Effector memory CD8-positive, alpha-beta T cell (primary cell): ENCODE measurements at regions not wholly inside any gene's neighbourhood (a gene's known extent, or its start where the extent isn't known, plus 50 kb on each side); places are given as distances from the start of the nearest gene placed in this dataset.

ENCODE experiments used
- ATAC-seq: fragments of 150-1000 bp; cut with Tn5 transposase; replicated peaks from 2 replicates; pipeline ENCODE4 v1.10.0; 2021; ENCODE audit warnings: mild to moderate bottlenecking, moderate library complexity
- DNase-seq, 3 experiments: peaks; one replicate each; pipeline ENCODE4 v3.0.0; 2021
- H3K27ac Mint-ChIP-seq, 2 donors: one replicate each; pipeline ENCODE4 v1.8.0; 2022; ENCODE audit warnings: mild to moderate bottlenecking in 2 of 2, mixed read lengths in 2 of 2, moderate library complexity in 2 of 2
- H3K27me3 Mint-ChIP-seq, 2 donors: one replicate each; pipeline ENCODE4 v1.8.0; 2022; ENCODE audit warnings: mixed read lengths in 2 of 2
- H3K36me3 Mint-ChIP-seq: one replicate; pipeline ENCODE4 v1.8.0; 2022; ENCODE audit warnings: mild to moderate bottlenecking, moderate library complexity, mixed read lengths; ENCODE audit not compliant: insufficient read depth
- H3K4me1 Mint-ChIP-seq, 2 donors: one replicate each; pipeline ENCODE4 v1.8.0; 2022; ENCODE audit warnings: low read depth in 2 of 2, mixed read lengths in 2 of 2
- H3K4me3 Mint-ChIP-seq, 2 donors: one replicate each; pipeline ENCODE4 v1.8.0; 2022; ENCODE audit warnings: mild to moderate bottlenecking in 2 of 2, mixed read lengths in 2 of 2, moderate library complexity in 2 of 2
- H3K9me3 Mint-ChIP-seq, 2 donors: one replicate each; pipeline ENCODE4 v1.8.0; 2022; ENCODE audit warnings: mixed read lengths in 2 of 2

- no peak for ATAC-seq
- Mint-ChIP-seq H3K36me3 (no peaks in the 10 kb centered on the region), H3K4me3 (no peak overlapping the region), H3K27me3 (peaks cover 40 to 53% of the 10 kb centered on the region in 2 donors), H3K27ac (no peak overlapping the region), H3K9me3 (no peaks in the 10 kb centered on the region), H3K4me1 (peaks cover 0 to 7% of the 10 kb centered on the region in 2 donors)
- DNase-seq: no peak
Observed at GRCh38 chr3:43926055-43926454, 235.3 kb downstream of the ABHD5 start.

DNA sequence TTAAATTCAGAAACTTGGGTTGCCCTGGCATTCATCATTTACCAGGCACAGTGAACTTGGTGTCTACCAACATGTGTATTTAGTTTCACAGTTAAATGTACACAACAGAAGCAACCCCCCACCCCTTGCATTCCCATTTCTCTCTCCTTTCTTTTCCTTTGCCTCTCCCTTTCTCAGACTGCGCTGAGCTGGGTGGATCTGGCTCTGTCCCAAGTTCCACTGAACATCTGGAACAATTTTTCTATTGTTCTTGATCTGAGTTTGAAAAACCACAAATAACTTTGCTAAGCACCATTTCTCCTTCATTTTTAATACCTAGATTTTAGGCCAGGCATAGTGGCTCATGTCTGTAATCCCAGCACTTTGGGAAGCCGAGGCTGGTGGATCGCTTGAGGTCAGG is 242.2 kb downstream of the ABHD5 start:
- Mint-ChIP-seq H3K27ac (no peak overlapping the region), H3K36me3 (no peaks in the 10 kb centered on the region), H3K4me3 (no peak overlapping the region), H3K9me3 (peaks cover 0 to 6% of the 10 kb centered on the region in 2 donors), H3K4me1 (no peaks in the 10 kb centered on the region), H3K27me3 (peaks cover 24 to 34% of the 10 kb centered on the region in 2 donors)
- ATAC-seq: no peak
- no peak for DNase-seq

DNA sequence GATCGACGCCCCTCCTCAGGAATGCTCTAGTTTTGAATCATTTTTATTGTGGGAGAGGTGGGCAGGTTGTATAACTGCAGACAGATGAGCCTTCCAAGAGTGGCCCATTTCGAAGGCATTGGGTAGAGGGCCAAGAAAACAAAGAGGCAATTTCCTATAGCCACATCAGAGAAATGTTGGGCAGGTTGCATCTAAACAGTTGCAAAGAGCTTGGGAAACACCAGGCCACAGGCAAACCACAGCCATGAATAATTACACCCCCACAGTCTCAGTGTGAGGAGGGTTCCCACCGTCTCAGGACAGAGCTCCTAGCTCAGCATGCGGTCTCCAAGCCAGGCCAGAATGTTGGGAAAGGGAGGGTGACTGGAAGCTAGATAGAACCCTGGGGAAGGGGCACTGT is 257.3 kb downstream of the ABHD5 start:
- Mint-ChIP-seq H3K4me3 (no peak overlapping the region), H3K36me3 (no peaks in the 10 kb centered on the region), H3K27me3 (peaks cover 46 to 84% of the 10 kb centered on the region in 2 donors), H3K9me3 (no peaks in the 10 kb centered on the region), H3K4me1 (no peaks in the 10 kb centered on the region), H3K27ac (no peak overlapping the region)
- no peak for DNase-seq
- ATAC-seq: no peak

DNA sequence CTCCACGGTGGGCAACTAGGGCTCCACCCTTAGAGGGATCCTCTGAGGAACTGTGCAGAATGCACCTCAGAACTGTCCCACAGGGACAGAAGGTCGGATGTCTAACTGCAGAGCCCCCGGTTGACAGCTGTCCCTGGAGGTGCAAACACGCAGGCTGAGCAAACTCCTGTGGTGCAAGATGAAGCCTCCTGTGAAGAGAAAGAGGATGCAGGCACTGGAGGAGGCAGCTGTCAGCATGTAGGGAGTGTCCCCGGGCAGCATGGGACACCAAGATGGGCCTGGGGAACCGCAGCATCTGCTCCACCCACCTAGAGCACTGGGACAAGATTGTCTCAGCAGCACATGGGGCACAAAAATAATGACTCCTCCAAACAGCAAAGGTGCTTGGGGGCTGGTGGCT is 258.9 kb downstream of the ABHD5 start:
- Mint-ChIP-seq H3K27ac (no peak overlapping the region), H3K9me3 (no peaks in the 10 kb centered on the region), H3K27me3 (peaks cover 43 to 83% of the 10 kb centered on the region in 2 donors), H3K4me3 (no peak overlapping the region), H3K4me1 (no peaks in the 10 kb centered on the region), H3K36me3 (no peaks in the 10 kb centered on the region)
- no peak for ATAC-seq
- no peak for DNase-seq

DNA sequence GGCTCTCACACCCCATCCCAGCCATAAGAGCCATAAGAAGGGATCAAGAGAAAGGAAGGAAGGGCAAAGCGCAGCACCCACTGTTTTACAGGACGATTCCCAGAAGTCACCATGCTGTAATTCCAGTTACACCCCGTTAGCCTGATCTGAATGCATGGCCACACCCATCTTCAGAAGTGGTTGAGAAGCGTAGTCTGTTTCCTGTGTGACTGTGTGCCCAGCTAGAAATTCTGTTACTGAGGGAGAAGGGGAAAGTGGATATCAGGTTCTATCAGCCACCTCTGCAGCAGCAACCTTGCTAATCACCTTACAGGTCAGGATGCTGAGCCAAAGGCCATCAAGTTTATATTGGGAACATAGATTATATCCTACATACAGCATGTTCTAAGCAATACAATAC is 260.0 kb downstream of the ABHD5 start:
- Mint-ChIP-seq H3K4me1 (no peaks in the 10 kb centered on the region), H3K9me3 (no peaks in the 10 kb centered on the region), H3K27me3 (peaks cover 42 to 92% of the 10 kb centered on the region in 2 donors), H3K36me3 (no peaks in the 10 kb centered on the region), H3K27ac (no peak overlapping the region), H3K4me3 (no peak overlapping the region)
- no peak for DNase-seq
- ATAC-seq: no peak

DNA sequence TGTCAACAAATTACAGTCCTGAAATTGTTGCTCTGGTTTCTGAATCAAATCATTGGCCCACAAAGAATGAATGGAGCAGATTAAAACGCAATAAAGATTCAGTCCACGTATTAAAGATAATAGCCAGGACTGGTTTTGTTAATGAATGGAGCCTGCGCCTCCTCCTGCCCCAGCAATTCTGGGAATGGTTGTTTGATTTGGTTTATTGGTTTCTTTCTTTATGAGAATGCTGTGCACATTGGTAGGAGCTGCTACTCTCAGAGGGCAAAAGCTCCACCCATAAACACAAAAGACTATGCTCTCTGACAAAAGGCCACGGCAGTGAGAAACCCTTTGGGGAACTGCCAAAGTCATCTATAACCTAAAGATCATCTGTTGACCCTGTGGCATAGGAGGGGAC is 261.1 kb downstream of the ABHD5 start:
- DNase-seq: no peak
- H3K4me1 Mint-ChIP-seq: no peaks in the 10 kb centered on the region
- peaks cover 34 to 92% of the 10 kb centered on the region in 2 donors for H3K27me3 Mint-ChIP-seq
- no peak for ATAC-seq
- H3K36me3 Mint-ChIP-seq: no peaks in the 10 kb centered on the region
- H3K4me3 Mint-ChIP-seq: no peak overlapping the region
- no peaks in the 10 kb centered on the region for H3K9me3 Mint-ChIP-seq
- no peak overlapping the region for H3K27ac Mint-ChIP-seq

GRCh38 chr3:43953380-43953779 is 262.6 kb downstream of the ABHD5 start:
- Mint-ChIP-seq H3K9me3 (no peaks in the 10 kb centered on the region), H3K4me1 (no peaks in the 10 kb centered on the region), H3K36me3 (no peaks in the 10 kb centered on the region), H3K27ac (no peak overlapping the region), H3K27me3 (peaks cover 27 to 88% of the 10 kb centered on the region in 2 donors), H3K4me3 (no peak overlapping the region)
- ATAC-seq: no peak
- no peak for DNase-seq

- no peak overlapping the region for H3K4me3 Mint-ChIP-seq
- H3K4me1 Mint-ChIP-seq: no peaks in the 10 kb centered on the region
- peaks cover 28 to 87% of the 10 kb centered on the region in 2 donors for H3K27me3 Mint-ChIP-seq
- no peaks in the 10 kb centered on the region for H3K9me3 Mint-ChIP-seq
- ATAC-seq: no peak
- no peak overlapping the region for H3K27ac Mint-ChIP-seq
- no peak for DNase-seq
- H3K36me3 Mint-ChIP-seq: no peaks in the 10 kb centered on the region
Observed at GRCh38 chr3:43953814-43954692, 263.3 kb downstream of the ABHD5 start.

DNA sequence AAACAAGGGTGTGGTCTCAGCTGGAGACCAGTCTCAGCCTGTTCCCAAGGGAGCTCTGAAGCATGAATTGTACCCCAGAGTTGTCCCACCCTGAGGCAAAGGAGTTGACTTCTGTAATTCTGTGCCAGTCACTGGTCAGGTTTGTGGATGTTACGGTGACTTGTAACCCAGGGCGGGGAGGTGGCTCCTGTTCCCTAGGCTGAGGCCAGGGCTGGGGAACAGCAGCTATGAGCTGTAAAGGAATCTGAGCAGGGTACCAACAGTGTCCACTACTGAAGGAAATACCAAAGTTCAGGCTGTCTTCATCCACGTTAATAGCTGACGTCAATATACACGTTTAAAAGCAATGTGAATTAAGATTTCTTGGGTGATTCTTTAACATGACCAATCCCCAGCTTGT is 266.2 kb downstream of the ABHD5 start:
- Mint-ChIP-seq H3K4me1 (no peaks in the 10 kb centered on the region), H3K36me3 (no peaks in the 10 kb centered on the region), H3K4me3 (no peak overlapping the region), H3K27ac (no peak overlapping the region), H3K27me3 (peaks cover 29 to 86% of the 10 kb centered on the region in 2 donors), H3K9me3 (no peaks in the 10 kb centered on the region)
- ATAC-seq: no peak
- DNase-seq: no peak

GRCh38 chr3:43957553-43957952 is 266.8 kb downstream of the ABHD5 start:
- ATAC-seq: no peak
- H3K27me3 Mint-ChIP-seq: peaks cover 30 to 80% of the 10 kb centered on the region in 2 donors

DNA sequence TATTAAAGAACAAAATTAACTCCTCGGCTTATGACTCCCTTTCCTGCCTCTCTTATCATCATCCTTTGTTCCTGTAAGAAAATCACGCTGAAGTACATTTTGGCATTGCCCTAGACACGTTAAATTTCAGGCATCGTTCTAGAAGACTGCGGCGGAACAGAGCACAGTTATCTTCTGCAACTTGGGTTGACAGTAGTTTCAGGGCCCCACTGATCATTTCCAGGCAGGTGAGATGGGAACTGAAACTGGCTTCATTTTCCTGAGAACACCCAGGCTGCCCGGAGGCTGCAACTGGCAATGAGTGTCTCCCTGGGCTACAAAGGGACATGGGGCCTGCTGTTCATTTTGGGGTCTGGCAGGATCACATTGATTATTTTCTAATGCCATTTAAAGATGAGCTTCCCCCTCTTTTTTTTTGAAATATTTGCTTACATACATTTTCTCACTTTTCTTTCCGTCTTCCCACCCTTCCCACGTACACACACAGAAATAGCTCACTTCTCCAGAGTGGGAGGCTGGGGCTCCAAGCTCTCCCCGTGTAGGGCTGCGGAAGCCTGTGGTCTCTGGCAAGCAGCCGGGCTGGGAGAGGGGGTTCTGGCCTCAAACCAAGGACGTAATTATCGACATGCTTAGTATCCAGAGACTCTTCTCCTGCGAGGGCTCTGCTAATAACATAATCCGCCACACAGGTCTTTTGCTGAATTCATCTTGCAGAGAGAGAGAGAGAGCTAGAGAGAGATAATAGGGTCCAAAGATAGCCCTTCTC is 267.4 kb downstream of the ABHD5 start:
- no peak overlapping the region for H3K4me3 Mint-ChIP-seq
- no peaks in the 10 kb centered on the region for H3K9me3 Mint-ChIP-seq
- ATAC-seq: no peak
- DNase-seq: no peak
- H3K36me3 Mint-ChIP-seq: no peaks in the 10 kb centered on the region
- no peaks in the 10 kb centered on the region for H3K4me1 Mint-ChIP-seq
- H3K27ac Mint-ChIP-seq: no peak overlapping the region
- H3K27me3 Mint-ChIP-seq: peaks cover 30 to 73% of the 10 kb centered on the region in 2 donors

More at GRCh38 chr3:43957553-43957952, 266.8 kb downstream of the ABHD5 start:
- H3K9me3 Mint-ChIP-seq: no peaks in the 10 kb centered on the region
- H3K36me3 Mint-ChIP-seq: no peaks in the 10 kb centered on the region
- DNase-seq: no peak
- H3K4me1 Mint-ChIP-seq: no peaks in the 10 kb centered on the region
- no peak overlapping the region for H3K4me3 Mint-ChIP-seq
- no peak overlapping the region for H3K27ac Mint-ChIP-seq

DNA sequence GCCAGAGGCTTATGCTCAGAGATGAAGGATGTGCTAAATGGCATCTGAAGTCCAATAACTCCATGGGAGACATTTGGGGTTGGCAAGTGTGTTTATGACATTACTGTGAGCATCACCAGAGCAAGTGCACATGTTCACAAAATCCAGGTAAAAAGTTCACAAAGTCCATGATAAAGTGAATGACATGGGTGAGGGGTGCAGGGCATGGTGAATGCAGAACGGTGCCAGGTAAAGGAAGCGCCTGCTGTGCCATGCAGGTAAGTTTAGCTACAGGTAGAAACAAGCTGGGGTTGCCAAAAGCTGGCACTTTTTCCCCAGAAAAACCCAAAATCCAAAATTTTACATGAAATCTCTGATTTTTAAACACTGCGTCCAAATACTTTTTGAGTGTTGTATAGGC is 268.2 kb downstream of the ABHD5 start:
- no peak overlapping the region for H3K4me3 Mint-ChIP-seq
- ATAC-seq: no peak

DNA sequence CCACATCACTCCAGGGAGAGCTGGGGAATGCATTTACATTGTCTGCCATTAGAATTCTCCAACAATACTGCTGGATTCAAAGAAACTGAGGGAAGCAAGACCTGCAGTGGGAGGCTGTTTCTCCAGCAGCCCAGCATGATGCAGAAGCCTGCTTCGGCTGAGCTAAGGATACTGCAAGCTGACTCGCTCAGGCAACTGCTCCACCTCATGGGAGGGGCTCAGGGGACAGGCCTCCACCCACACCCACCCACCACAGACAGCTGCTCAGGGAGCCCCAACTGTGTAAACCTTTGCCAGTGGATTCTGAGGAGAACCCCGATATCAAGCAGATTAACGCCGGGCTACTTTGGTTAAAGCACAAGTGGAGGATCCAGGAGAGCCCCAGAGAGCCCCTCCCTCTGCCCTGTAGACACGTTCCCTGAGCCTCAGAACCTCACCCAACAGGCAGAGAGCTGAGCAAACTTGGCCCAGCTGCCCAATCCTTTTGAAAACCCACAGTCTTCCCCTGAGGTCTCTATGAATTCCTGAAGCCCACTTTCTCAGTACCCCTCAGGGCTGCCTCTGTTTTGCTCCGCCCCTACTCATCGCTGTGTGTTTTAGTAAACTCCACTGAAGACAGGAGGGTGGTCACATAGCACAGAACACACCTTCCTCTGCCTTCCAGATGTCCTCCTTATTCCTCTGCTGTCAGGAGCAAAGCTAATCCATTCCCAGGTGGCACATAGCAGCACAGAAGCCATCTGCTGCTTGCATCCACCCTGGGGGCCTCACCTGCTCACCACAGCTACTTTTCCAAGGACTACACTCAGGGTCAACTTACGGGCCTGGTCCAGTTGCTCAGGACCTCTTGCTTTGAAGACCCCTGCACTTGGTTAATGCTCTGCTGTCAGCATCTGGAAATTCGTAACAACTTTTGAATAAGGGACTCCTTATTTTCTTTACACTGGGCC is 269.0 kb downstream of the ABHD5 start:
- no peaks in the 10 kb centered on the region for H3K36me3 Mint-ChIP-seq

More for the DNA sequence above, 268.2 kb downstream of the ABHD5 start:
- DNase-seq: no peak
- Mint-ChIP-seq H3K27me3 (peaks cover 37 to 73% of the 10 kb centered on the region in 2 donors), H3K9me3 (no peaks in the 10 kb centered on the region), H3K4me1 (no peaks in the 10 kb centered on the region), H3K27ac (no peak overlapping the region), H3K36me3 (no peaks in the 10 kb centered on the region)

More for the DNA sequence above, 269.0 kb downstream of the ABHD5 start:
- no peak overlapping the region for H3K27ac Mint-ChIP-seq
- H3K4me3 Mint-ChIP-seq: no peak overlapping the region
- no peak for DNase-seq
- no peaks in the 10 kb centered on the region for H3K9me3 Mint-ChIP-seq
- no peaks in the 10 kb centered on the region for H3K4me1 Mint-ChIP-seq
- H3K27me3 Mint-ChIP-seq: peaks cover 39 to 75% of the 10 kb centered on the region in 2 donors
- ATAC-seq: no peak
